ENCODE measurements at regions not wholly inside any gene's neighbourhood (a gene's known extent, or its start where the extent isn't known, plus 50 kb on each side); places are given as distances from the start of the nearest gene placed in this dataset.

DNA sequence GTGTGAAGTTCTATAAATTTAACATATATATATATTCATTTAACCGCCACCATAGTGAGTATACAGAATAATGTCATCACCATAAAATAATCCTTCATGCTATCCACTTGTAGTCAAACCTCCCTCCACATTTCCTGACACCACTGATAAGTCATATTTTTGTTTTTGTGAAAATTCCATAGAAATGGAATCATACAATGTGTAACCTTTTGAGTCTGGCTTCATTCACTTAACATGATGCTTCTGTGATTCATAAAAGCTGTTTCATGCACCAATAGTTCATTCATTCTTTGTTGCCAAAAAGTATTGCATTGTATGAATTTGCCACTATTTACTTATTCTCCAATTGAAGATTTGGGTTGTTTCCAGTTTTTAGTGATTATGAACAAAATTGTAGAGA lies 497.5 kb upstream of the PCDH20 start:
- TF ChIP-seq POLR2AphosphoS5 (IDR thresholded peaks at IDR 0.05; ENCODE audit: borderline replicate concordance, low read depth, low read length): no peak
- no peak for TF ChIP-seq EZH2 (IDR thresholded peaks at IDR 0.05)
- no peak for TF ChIP-seq FOXP2 (optimal IDR thresholded peaks at IDR 0.05; ENCODE audit: control extremely low read depth, extremely low read length, insufficient read depth)
